NCI-H128 (cell line): ENCODE measurements at regions not wholly inside any gene's neighbourhood (a gene's known extent, or its start where the extent isn't known, plus 50 kb on each side); places are given as distances from the start of the nearest gene placed in this dataset.
"Not testable (repeated sequence)": the region's sequence is repeated elsewhere in the genome, so short reads cannot be mapped to it uniquely, and the experiment has no call there.

ENCODE experiments used
- DNase-seq: peaks from one replicate; lab custom pipeline; 2025; ENCODE audit not compliant: unreplicated experiment; lab: John Stamatoyannopoulos, UW

GRCh38 chr9:86585422-86586143, 231.4 kb upstream of the TUT7 start:
- no peak for DNase-seq

GRCh38 chr9:86580688-86581087, 226.5 kb upstream of the TUT7 start:
- no peak for DNase-seq

DNA sequence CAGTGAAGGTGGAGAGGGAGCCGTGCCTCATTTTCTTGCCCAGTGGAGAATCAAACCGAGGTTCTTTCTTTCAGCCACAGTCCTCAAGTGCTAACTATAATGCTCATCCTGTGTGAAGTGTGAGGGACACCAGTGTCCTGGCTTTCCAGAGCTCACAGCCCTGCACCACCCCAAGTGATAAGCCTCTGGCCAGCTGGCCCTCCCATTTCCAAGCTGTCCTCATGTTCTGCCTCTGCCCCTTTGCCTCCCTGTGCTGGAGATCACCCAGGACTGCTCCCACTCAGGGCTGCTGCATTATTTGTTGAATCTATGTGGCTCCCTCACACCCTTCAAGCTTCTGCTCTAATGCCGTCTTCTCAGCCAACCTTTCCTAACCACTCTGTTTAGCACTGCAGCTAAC, 224.5 kb upstream of the TUT7 start:
- DNase-seq: no peak

- no peak for DNase-seq
Measured at GRCh38 chr9:86577420-86578333, 223.5 kb upstream of the TUT7 start.

DNA sequence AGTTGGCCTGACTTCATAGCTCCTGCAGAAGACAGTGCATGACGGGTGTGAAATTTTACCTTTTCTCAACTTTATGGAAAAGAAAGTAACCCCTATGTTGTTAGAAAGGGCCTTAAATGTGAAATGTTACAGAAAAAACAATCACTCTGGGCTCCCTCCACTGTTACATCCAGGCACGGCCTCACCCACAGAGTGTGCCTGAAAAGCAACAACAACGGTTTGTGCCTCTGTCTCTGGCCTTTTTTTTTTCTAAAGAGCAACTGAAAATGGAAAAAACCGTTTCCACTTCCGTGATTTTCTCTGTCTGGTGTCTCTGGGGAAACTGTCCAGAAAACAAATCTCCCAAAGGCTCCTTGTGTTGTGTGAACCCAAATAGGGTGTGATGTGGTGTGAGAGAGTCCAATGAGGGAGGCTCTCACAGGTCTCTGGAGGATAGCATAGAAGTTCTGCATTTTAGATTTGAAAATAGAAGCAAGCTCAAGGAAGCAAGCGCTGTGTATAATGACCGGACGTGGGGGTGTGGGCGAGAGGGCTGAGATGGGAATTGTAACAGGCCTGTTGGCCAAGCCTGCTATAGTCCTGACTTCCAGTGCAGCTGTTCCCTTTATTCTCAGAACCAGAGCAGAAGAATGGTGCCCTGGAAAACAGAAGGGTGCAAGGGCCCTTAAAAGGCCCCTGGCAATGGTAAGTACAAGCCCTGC, 221.8 kb upstream of the TUT7 start:
- no peak for DNase-seq

- no peak for DNase-seq
Measured at GRCh38 chr9:86575137-86575536, 220.9 kb upstream of the TUT7 start.

DNA sequence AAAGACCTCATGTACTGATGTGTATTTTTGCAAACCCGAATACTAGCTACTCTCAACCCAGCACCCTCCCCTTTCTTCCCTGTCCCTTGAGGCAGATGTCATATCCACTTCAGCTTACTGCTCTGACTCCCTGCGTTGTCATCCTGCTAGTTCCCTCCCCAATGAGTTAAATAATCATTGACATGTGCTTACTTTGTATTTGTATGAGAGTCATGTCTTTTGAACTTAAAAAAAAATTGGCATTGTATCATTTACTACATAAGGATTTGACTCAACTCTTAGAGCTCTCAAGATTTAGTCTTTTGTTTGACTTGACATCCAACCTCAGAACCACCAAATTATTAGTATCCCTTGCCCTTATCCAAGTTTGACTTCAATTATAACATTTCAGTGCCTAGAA, 219.7 kb upstream of the TUT7 start:
- no peak for DNase-seq

GRCh38 chr9:86572904-86573303, 218.7 kb upstream of the TUT7 start:
- DNase-seq: no peak

DNA sequence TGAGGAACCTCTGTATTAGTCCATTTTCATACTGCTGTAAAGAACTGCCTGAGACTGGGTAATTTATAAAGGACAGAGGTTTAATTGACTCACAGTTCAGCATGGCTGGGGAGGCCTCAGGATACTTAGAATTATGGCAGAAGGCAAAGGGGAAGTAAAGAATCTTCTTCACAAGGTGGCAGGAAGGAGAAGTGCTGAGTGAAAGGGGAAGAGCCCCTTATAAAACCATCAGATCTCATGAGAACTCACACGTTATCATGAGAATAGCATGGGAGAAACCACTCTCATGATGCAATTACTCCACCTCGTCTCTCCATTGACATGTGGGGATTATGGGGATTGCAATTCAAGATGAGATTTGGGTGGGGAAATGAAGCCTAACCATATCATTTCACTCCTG, 211.4 kb upstream of the TUT7 start:
- not testable (repeated sequence) for DNase-seq

DNA sequence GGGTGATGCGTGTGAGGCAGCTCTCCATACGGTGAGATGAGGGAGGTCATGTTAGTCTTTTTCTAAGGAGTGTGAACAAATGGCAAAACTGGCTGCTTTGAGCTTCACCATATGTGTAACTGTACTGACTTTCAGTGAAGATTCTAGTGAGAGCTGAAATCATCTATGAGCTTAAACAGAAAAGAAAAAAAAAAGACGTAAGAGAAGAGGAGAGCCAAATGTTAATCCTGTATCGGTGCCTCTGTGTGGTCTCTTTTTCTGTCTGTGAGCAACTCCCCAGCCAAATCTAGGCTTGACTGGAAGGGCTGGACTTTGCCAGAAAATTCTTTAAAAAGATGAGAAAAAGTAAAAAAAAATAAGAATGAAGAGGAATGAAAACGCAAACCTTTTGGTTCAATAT, 209.7 kb upstream of the TUT7 start:
- DNase-seq: no peak

GRCh38 chr9:86563350-86563749, 209.1 kb upstream of the TUT7 start:
- DNase-seq: no peak

GRCh38 chr9:86562691-86563090, 208.5 kb upstream of the TUT7 start:
- DNase-seq: no peak

DNA sequence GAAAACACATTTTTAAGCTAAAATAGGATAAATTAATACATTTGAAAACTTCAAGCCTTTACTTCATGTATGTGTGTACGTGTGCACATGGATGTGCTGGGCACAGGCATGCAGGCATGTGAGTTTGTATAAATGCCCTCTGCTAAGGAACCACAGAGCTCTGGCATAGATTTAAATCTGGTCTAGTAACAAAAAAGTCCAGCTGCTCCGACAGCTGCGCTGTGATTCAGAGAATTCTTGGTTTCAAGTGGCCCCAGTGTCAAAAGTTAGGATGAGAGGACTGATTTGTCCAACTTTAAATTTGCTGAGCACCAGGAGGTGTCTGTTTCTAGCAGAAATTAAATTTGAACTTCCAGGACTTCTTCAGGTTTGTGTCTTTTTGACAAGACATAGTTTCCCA, 203.7 kb upstream of the TUT7 start:
- no peak for DNase-seq

DNA sequence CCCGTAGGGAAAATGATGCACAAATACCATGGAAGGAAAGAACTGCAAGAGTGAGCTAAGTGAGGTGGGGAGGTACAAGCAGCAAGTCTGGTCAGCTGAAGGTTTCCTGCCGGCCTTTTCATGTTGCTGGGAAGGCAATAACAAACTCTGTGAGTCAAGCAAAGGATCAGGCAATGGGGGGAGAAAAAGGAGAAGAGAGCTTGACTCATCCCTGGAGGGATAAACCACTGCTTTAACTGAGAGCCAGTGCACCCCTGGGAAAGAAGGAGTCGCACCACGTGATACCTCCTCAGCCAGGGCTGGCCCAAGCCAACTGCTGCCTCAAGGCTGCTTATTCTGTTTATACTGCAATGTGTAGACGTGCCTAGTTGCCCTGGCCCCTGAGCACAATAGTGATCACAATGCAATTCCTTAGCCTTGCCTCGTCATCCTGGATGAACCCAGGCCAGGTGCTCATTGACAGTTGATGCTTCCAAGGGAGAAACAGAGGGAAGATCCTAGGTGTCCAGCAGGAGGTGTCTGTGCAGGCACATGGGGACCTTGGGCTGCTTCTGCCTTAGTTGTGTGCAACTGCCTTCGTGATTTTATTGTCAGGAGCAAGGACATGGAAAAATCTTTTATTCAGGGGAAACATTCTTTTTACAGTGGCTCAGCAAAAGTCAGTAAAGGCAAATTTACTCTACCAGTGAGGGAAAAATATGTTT, 203.0 kb upstream of the TUT7 start:
- DNase-seq: no peak

DNA sequence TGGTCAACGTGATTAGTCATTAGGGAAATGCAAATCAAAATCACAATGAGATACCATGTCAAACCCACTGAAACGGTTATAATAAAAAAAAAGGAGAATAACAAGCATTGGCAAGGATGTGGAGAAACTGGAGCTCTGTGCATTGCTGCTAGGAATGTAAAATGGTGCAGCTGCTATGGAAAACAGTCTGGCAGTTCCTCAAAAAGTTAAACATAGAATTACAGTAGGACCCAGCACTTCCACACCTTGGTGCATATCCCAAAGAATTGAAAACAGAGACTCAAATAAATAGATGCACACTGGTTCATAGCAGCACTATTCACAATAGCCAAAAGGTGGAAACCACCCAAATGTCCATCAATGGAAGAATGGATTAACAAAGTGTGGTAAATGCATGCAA, 201.5 kb upstream of the TUT7 start:
- DNase-seq: no peak

- DNase-seq: no peak
Measured at GRCh38 chr9:86550401-86550800, 196.2 kb upstream of the TUT7 start.

DNA sequence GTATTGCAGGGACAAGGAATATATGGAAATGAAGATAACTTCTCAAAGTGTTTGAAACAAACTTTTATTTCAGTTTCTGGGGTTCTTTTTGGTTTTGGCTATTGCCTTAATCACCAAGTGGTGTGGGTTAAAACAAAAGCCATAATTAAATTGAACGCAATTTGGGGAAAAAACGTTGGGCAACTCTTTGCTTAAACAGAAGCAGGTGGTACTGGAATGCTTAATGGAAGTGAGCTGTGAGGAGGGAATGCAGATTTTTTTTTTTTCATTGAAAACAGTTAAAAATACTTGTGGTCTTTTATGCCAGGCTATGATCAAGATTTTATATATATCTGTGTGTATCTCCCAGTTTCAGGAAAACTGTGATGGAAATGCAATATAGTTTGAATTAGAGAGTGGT, 195.7 kb upstream of the TUT7 start:
- no peak for DNase-seq

DNA sequence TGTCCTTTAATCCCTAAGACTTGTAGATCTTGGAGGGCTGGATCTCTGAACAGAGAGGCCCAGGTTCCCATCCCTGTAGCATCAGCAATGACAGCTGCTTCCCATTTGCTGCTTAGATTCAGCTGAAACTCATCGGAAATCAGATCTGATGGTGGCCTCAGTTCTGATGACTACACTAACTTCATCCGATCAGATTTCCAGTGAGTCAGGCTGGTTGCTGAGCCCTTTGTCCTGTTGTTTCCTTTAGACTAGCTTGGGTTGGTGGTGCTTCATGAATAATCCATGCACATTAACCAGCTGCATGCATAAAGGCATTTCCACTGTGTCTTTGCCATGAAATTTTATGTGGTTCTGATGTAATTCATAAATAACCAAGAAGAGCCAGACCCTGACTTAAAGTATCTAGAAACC, 195.2 kb upstream of the TUT7 start:
- DNase-seq: no peak

- DNase-seq: no peak
Measured at GRCh38 chr9:86548220-86548619, 194.0 kb upstream of the TUT7 start.

- no peak for DNase-seq
Measured at GRCh38 chr9:86547571-86547970, 193.4 kb upstream of the TUT7 start.

GRCh38 chr9:86546712-86547111, 192.5 kb upstream of the TUT7 start:
- no peak for DNase-seq
